Keratinocyte (primary cell): ENCODE measurements at regions not wholly inside any gene's neighbourhood (a gene's known extent, or its start where the extent isn't known, plus 50 kb on each side); places are given as distances from the start of the nearest gene placed in this dataset.

Experiments used
- DNase-seq: peaks from one replicate; pipeline ENCODE4 v3.0.0-alpha.2; 2011; ENCODE audit warnings: low read depth, missing footprints, low spot score
- FAIRE-seq: peaks from 2 replicates; lab custom pipeline; 2011; peaks lifted over from hg19 to GRCh38; lab: Jason Lieb, UNC
- H2AFZ ChIP-seq: 2 replicates; pipeline ENCODE4 v1.6.0; 2012; ENCODE audit warnings: low read length, control low read depth, inconsistent platforms; ENCODE audit not compliant: control insufficient read depth
- H3K27ac ChIP-seq: 2 replicates; pipeline ENCODE4 v1.5.1; 2011; ENCODE audit warnings: low read length; ENCODE audit not compliant: control insufficient read depth, insufficient read depth
- H3K27me3 ChIP-seq: 3 replicates; pipeline ENCODE4 v1.6.0; 2011; ENCODE audit warnings: low read length; ENCODE audit not compliant: control insufficient read depth, insufficient read depth; ENCODE audit errors: extremely low read depth
- H3K36me3 ChIP-seq, 2 experiments: 2 replicates in 1 of 2; 3 replicates in 1 of 2; pipeline ENCODE4 v1.5.1; 2011; ENCODE audit warnings: low read length in 2 of 2, mild to moderate bottlenecking in 1 of 2; ENCODE audit not compliant: control insufficient read depth in 2 of 2, insufficient read depth in 2 of 2; ENCODE audit errors: extremely low read depth in 1 of 2
- H3K4me1 ChIP-seq: 3 replicates; pipeline ENCODE4 v1.5.1; 2011; ENCODE audit warnings: low read length; ENCODE audit not compliant: control insufficient read depth, insufficient read depth; ENCODE audit errors: extremely low read depth
- H3K4me2 ChIP-seq: 3 replicates; pipeline ENCODE4 v1.6.0; 2011; ENCODE audit warnings: low read depth, low read length; ENCODE audit not compliant: control insufficient read depth, insufficient read depth; ENCODE audit errors: extremely low read depth
- H3K4me3 ChIP-seq, 3 experiments: fragments of 200-600 bp in 1 of 3; sonication (generic) in 1 of 3; 2 replicates in 2 of 3; 3 replicates in 1 of 3; pipeline ENCODE4 v1.5.1; 2011 to 2016; ENCODE audit warnings: low read length in 3 of 3, mild to moderate bottlenecking in 3 of 3, control low read depth in 2 of 3, inconsistent platforms in 1 of 3, low read depth in 1 of 3, mixed read lengths in 1 of 3, mixed run types in 1 of 3, moderate library complexity in 1 of 3; ENCODE audit not compliant: control insufficient read depth in 2 of 3, insufficient read depth in 2 of 3; ENCODE audit errors: extremely low read depth in 1 of 3
- H3K79me2 ChIP-seq: 2 replicates; pipeline ENCODE4 v1.6.0; 2012; ENCODE audit warnings: low read length; ENCODE audit not compliant: control insufficient read depth, insufficient read depth
- H3K9ac ChIP-seq: 3 replicates; pipeline ENCODE4 v1.6.0; 2011; ENCODE audit warnings: low read length; ENCODE audit not compliant: control insufficient read depth, insufficient read depth; ENCODE audit errors: extremely low read depth
- H3K9me1 ChIP-seq: 3 replicates; pipeline ENCODE4 v1.6.0; 2011; ENCODE audit warnings: low read length; ENCODE audit not compliant: control insufficient read depth, insufficient read depth; ENCODE audit errors: extremely low read depth
- H3K9me3 ChIP-seq: 2 replicates; pipeline ENCODE4 v1.5.1; 2012; ENCODE audit warnings: low read depth, low read length; ENCODE audit not compliant: control insufficient read depth
- H4K20me1 ChIP-seq: 3 replicates; pipeline ENCODE4 v1.6.0; 2011; ENCODE audit warnings: low read length; ENCODE audit not compliant: control insufficient read depth, insufficient read depth; ENCODE audit errors: extremely low read depth
- EZH2 ChIP-seq: IDR thresholded peaks from one replicate; pipeline ENCODE4 v1.6.1; 2012; ENCODE audit warnings: inconsistent platforms, mild to moderate bottlenecking, low read length, moderate library complexity
- dilution Hi-C: fragments of 300-500 bp; cut with MboI; formaldehyde crosslinking; loops from one replicate; pipeline ENCODE4 v1.7.0; 2020; ENCODE audit warnings: low sequenced_read_pairs; ENCODE audit not compliant: extremely low pct_ligation_motif_present
- TF ChIP-seq, protein P1 (sequence below), 3 experiments: IDR thresholded peaks in 1 of 3; conservative IDR thresholded peaks in 1 of 3; optimal IDR thresholded peaks in 1 of 3; 2 replicates in 2 of 3; 3 replicates in 1 of 3; pipeline versions ENCODE3 to v1.5.1; 2011; ENCODE audit warnings: low read length in 3 of 3, mild to moderate bottlenecking in 3 of 3, moderate library complexity in 2 of 3, control low read depth in 1 of 3, inconsistent platforms in 1 of 3; ENCODE audit not compliant: insufficient read depth in 2 of 3; ENCODE audit errors: extremely low read depth in 1 of 3

DNA sequence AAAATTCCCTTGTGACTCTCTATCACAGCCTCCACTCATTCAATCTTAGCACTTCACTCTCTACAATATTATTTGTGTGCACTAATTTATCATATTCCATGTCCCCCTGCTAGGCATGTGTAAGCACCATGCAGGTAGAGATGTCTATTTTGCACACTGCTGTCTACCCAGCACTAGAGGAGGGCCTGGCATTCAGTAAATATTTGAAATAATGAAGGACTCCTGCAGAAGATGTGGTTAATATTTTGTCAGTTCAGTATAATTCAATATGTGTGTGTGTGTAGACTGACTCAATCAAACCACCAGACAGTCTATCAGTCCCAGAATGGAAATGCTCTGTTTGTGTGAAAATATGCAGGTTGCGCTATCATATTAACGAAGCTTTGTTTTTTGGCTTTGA is 313.6 kb upstream of the CDH6 start:
- TF ChIP-seq, protein P1, sequence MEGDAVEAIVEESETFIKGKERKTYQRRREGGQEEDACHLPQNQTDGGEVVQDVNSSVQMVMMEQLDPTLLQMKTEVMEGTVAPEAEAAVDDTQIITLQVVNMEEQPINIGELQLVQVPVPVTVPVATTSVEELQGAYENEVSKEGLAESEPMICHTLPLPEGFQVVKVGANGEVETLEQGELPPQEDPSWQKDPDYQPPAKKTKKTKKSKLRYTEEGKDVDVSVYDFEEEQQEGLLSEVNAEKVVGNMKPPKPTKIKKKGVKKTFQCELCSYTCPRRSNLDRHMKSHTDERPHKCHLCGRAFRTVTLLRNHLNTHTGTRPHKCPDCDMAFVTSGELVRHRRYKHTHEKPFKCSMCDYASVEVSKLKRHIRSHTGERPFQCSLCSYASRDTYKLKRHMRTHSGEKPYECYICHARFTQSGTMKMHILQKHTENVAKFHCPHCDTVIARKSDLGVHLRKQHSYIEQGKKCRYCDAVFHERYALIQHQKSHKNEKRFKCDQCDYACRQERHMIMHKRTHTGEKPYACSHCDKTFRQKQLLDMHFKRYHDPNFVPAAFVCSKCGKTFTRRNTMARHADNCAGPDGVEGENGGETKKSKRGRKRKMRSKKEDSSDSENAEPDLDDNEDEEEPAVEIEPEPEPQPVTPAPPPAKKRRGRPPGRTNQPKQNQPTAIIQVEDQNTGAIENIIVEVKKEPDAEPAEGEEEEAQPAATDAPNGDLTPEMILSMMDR (optimal IDR thresholded peaks at IDR 0.05 in 1 of 3, IDR thresholded peaks at IDR 0.05 in 1 of 3, conservative IDR thresholded peaks at IDR 0.05 in 1 of 3; ENCODE audit: extremely low read depth in 1 of 3, insufficient read depth in 2 of 3, low read length in 3 of 3) = no peak
- TF ChIP-seq EZH2 = no peak
- H3K4me2 ChIP-seq = no peak overlapping the region
- FAIRE-seq = no peak
- no peak overlapping the region for H3K9ac ChIP-seq
- H3K79me2 ChIP-seq = no peaks in the 10 kb centered on the region
- no peak overlapping the region for H3K4me3 ChIP-seq
- dilution Hi-C loops = no loop called here
- H2AFZ ChIP-seq = no peak overlapping the region
- DNase-seq = no peak
- no peaks in the 10 kb centered on the region for H3K9me3 ChIP-seq
- H3K9me1 ChIP-seq = no peaks in the 10 kb centered on the region
- no peaks in the 10 kb centered on the region for H3K36me3 ChIP-seq
- H3K27me3 ChIP-seq = no peaks in the 10 kb centered on the region
- H3K4me1 ChIP-seq = no peaks in the 10 kb centered on the region
- H4K20me1 ChIP-seq = no peaks in the 10 kb centered on the region
- no peak overlapping the region for H3K27ac ChIP-seq

GRCh38 chr5:30878746-30879145 is 314.7 kb upstream of the CDH6 start:
- DNase-seq (no peak), FAIRE-seq (no peak)
- no peaks in the 10 kb centered on the region for H4K20me1 ChIP-seq
- no peaks in the 10 kb centered on the region for H3K9me3 ChIP-seq
- H3K4me3 ChIP-seq = no peak overlapping the region
- no peak overlapping the region for H3K9ac ChIP-seq
- no peaks in the 10 kb centered on the region for H3K4me1 ChIP-seq
- H3K4me2 ChIP-seq = no peak overlapping the region
- H3K9me1 ChIP-seq = no peaks in the 10 kb centered on the region
- no peaks in the 10 kb centered on the region for H3K36me3 ChIP-seq
- H3K27ac ChIP-seq = no peak overlapping the region
- TF ChIP-seq, protein P1 (optimal IDR thresholded peaks at IDR 0.05 in 1 of 3, IDR thresholded peaks at IDR 0.05 in 1 of 3, conservative IDR thresholded peaks at IDR 0.05 in 1 of 3; ENCODE audit: extremely low read depth in 1 of 3, insufficient read depth in 2 of 3, low read length in 3 of 3) = no peak
- no peak for TF ChIP-seq EZH2
- H3K27me3 ChIP-seq = no peaks in the 10 kb centered on the region
- dilution Hi-C loops = no loop called here
- no peak overlapping the region for H2AFZ ChIP-seq
- no peaks in the 10 kb centered on the region for H3K79me2 ChIP-seq
